ENCODE measurements at regions not wholly inside any gene's neighbourhood (a gene's known extent, or its start where the extent isn't known, plus 50 kb on each side); places are given as distances from the start of the nearest gene placed in this dataset.
A peak's percentile ranks its signal among the peaks of the same experiment; 100 is the strongest.

DNA sequence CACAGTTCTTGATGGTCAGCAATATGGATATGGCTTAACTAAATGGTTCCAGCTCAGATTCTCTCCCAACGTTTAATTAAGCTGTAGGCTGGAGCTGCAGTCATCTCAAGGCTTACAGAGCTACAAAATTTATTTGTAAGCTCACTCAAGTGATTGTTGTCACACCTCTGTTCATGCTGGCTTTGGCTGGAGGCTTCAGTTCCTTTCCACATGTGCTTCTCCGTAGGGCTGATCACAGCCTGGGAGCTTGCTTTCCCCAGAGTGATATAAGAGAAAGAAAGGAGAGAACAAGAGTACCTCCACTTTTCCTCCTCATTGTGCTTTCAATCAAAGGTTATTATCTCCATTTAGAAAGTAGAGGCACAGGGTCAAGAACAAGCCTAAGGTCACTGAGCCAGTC lies 182.7 kb upstream of the KCNN2 start:
- no peak for DNase-seq

DNA sequence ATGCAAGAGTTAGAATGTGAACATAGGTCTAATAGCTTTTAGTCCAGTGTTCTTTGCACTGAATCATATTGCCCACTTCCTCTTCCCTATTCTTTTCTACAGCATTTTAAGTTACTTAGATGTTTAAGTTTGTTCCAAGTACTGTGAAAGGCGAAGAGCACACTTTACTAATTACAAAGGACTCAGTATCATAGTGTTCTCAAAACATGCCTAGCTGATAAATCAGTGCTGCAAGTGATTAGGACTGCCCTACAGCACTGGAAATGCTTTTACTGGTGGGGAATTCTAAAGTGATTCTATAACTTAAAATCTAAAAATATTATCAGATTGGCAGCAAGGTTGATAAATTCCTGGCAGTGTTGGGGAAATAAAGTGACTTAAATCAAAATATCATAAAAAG lies 177.9 kb upstream of the KCNN2 start:
- no peak for DNase-seq

DNA sequence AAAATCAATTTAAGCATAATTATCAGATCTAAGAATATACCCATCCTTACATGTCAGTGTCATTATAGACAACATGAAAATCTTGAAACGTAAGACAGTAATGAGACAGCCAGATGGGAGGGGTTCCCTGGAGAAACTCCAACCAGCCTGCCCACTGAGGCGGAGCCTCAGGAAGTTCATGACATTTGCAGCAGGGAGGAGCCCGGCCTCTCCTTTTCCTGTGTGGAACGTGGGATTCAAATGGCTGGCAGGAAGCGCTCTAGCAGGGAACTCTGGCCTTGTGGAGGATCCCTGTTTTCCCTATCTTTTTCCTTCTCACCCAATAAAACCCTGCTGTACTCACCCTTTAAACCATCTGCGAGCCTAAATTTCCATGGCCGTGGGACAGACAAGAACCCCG lies 176.6 kb upstream of the KCNN2 start:
- no peak for DNase-seq

DNA sequence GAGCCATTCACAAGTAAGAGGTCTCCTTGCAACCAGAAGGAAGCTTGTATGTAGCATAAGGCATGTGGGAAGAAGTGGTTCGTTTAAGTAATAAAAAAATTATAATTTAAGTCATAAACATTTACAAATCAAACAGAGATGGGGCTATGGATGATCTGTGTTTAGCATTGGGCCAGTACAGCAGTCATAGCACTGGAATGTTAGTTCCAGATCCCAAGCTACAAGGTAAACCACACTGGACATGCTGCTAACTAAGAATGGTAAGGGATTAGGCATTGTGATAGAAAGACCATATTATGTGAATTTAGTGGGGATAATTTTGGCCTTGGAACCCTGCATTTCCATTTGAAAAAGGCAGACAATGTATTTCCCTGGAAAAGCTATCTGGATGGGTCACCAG lies 170.4 kb upstream of the KCNN2 start:
- no peak for DNase-seq

DNA sequence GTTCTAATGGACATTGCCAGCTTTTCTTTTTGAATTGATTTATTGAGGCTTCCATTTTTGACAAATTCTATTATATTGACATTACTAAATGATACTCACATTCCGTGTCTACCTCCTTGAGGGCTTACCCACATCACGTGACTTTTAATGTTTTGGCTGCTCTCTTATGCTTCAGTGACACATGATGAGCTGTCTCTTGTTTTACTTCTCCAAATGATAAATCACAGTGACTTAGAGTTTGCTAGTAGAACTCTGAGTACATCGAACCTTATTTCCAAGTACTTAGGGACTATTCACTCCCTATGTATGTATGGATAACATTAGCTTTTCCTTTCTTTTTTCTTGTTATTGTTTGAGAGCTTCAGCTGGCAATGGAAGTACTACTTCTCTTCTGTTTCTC lies 169.8 kb upstream of the KCNN2 start:
- no peak for DNase-seq

DNA sequence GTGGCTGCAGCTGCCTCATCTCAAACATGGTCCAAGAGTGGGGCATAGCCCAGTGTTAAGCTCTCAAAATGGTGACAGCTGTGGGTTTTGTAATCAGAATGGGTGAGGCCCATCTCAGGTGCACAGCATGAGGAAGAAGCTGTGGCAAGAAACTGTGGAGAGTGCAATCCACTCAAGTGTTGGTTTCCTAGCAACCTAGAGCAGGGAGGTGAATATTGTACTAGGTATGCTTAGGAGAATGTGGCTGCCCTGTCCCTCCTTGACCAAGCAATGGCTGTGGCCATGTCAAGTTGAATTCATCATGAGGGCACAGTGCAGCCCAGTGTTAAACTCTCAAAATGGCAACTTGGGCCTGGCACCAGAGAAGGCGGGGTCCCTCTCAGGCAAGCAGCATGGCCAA lies 160.5 kb upstream of the KCNN2 start:
- peak; percentile 29 for DNase-seq

DNA sequence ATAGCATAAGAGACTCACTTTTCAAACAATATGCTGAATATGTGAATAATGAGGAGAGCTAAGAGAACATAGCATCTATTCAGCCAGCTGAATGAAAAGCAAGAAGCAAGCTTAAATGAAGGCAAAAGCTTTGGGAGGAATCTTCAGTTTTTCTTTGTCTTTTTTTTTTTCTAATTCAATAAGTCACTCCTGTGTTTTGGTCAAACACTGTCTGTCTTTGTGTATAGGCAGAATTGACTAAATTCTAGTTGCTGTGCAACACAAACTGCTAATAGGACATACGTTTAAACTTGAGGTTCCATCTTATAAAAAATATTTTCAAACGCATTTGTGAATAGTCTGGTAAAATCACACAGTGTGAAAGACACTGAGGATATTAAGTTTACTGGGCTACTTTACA lies 156.9 kb upstream of the KCNN2 start:
- DNase-seq, result no peak

DNA sequence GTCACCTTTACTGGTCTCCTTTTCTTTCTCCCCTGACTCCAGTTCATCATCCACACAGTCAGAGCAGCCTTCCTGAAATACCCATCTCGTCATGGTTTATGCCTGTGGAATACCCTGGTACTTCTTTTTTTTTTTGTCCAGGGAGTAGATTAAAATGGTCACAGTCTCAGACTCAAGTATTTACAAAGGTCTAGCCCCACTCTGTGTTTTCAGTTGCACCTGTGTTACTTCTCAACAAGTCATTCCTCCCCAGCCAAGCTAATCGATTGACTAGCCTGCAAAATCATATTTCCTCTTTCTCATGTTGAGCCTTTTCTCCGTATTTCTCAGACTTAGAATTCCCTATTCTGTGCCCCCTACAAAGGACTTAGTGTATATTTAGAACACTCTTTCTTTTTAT lies 155.2 kb upstream of the KCNN2 start:
- no peak for DNase-seq

DNA sequence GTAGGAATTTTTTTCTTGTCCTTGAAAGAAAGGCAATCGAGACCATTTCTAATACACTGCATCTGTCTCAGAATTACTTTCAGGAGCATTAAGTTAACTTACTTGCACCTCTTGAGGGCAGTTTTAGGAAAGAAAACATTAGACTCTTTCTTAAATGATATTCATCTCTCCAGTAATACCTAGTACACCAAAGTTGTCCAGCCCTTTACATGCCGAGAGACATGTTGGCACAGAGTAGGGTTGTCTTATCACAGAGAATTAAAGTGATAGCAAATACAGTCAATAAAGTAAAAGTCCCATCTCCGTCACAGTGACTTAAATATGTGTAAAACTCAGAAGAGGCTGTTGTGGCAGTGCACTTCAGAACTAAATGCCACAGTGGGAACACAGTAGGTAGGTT lies 154.3 kb upstream of the KCNN2 start:
- no peak for DNase-seq

DNA sequence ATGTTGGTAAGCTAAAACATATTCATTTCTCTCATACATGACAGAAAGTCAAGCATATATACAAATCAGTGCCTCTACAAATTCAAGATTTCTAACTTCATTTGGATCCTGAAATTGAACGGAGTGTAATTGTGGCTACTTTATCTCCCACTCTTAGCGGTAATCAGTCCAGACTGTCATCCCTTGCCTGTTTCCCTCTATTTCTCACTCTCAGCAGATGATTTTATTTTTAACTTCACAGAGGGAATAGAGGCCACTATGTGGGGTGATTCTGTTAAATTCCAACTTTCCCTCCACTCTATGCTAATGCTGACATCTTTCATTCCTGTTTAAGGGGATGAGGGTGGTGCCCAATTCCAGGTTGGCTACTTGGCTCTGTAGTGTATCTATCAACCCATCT lies 153.8 kb upstream of the KCNN2 start:
- DNase-seq, result no peak

DNA sequence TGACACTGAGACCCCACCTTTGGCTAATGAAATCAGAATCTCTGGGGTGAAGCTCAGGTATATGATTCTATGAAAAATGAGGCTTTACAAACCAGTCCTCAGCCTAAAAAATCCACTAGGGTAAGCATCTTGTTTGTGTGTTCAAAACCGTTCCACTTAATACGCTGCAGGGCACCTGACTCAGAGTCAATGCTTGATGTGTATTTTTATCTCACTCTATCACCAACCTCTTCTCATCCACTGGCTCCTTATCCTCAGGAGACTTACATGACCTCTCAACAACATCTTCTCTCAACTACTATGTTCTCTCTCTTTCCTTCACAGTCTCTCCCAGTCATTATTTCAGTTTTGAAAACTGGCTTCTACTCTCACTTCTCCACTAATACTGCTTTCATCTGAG lies 153.3 kb upstream of the KCNN2 start:
- DNase-seq, result no peak

DNA sequence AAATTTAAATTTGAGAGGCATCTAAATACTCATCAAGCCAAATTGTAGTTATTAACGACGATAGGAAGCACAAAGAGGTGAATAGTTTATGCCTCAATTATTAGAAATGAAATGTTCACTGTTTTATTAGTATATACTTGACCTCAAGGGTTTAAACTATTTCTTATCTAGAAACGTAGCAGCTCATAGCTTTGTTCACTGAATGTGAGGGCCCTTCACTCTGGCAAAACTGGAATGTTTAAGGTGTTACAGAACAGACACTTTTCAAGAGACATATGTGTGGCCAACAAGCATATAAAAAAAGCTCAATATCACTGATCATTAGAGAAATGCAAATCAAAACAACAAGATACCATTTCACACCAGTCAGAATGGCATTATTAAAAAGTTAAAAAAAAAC lies 151.2 kb upstream of the KCNN2 start:
- no peak for DNase-seq

DNA sequence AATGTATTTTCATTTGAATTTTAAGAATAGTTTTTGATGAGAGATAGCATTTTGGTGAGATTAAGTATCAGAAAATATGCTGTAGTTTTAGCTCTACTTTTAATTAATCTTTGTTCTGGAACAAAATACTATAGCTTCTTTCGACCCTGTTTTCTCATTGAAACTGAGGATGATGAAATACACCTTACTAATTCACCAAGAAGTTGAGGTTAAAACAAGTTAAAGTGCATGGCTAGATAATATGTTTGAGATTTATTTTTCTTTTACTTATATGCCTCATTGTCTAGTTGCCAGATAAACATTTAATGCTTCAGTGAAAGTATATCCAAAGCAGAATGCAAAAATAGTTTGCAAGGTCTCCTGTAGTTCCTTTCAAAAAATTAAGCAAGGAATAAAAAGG lies 140.1 kb upstream of the KCNN2 start:
- DNase-seq, result no peak

DNA sequence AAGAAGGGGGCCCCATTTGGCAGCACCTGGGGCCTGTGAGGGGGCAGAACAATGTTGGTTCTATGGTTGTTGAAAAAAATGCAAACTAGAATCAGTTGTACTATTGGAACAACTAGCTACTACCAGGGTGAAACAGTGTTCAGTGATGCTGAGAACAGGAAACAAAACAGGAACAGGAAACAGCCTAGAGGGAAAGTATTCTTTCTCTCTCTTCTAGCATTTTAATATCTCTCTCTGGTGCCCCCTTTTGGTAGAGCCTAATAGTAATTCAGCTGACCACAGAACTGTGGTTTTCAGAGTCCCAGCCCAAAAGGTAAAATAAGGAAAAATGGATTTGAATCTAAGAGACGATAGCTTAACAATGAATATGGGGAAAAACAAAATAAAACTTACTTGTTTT lies 138.0 kb upstream of the KCNN2 start:
- DNase-seq, result peak; percentile 80

DNA sequence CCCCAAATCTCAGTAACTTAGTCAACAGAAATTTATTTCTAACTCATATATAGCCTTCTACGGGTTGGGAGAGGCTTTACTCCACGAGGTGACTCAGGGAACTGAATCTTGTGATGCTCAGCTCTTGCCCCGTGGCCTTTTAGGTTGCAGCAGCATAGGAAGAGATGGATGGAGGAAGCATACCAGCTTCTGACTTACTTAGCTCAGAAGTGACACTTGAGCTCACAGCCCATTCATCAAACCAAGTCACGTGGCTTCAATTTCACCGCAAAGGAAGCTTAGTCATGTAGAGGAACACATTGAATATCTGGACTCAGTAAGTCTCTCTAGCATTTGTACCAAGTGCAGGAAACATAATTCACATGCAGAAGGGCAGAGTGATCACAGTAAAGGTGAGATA lies 124.1 kb upstream of the KCNN2 start:
- DNase-seq, result peak; percentile 65

DNA sequence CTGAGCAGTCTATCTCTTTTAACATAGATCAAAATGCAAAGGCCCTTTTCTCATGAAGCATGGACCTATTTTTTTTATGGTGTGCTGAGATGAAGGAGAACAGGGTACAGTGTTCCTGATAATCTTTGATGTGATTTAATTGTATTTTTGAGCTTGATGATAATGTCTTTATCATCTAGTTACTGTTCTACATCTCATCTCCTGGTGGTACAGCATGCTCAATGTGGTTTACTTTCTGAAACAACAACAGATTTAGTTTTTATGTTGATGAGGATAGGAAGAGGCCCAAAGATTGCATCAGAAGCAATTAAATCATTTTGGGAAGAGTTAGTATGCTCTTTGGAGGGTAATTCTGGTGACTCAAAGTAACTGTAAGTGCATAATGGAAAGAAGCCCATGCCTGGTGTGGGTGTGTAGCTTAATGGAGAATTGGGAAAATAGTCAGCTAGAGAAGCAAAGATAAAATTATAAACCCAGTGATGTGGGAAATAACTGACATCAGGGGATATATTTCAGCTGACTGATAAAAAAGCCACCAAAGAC lies 123.0 kb upstream of the KCNN2 start:
- no peak for DNase-seq

DNA sequence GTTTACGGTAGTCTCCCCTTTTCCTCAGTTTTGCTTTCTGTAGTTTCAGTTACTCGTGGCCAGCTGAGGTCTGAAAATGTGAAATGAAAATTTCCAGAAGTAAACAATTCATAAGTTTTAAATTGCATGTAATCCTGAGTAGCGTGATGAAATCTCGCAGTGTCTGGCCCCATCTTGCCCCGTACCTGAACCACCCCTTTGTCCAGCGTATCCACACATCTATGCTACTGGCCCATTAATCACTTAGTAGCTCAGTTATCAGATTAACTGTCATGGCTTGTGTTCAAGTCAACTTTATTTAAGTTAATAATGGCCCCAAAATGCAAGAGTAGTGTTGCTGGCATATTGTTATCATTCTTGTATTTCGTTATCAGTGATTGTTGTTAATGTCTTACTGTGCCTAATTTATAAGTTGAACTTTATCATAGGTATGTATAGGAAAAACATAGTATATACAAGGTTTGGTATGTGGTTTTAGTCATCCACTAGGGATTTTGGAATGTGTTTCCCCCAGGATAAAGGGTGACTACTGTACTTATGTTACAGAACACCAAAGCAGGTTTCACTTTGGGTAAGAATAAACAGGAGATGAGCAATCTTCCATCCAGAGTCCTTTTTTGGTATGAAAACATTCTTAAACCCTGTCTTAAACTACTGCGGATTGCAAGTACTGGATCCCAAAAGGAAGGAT lies 118.4 kb upstream of the KCNN2 start:
- no peak for DNase-seq

DNA sequence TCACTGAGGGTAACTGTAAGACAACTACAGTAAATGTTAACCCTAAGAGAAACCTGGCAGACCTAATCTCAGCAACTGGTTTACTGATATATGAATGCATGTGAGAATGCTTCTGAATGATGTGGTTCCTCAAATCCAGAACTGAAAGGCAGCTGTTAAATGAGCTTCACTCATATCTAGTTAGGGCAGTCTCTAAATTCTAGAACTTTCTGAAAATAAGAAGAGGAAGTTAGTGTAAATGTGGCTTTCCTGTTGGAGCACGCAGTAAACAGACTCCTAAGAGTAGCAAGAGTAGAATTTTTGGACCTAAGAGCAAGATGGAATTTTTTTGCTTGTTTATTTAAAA lies 117.9 kb upstream of the KCNN2 start:
- DNase-seq, result no peak

DNA sequence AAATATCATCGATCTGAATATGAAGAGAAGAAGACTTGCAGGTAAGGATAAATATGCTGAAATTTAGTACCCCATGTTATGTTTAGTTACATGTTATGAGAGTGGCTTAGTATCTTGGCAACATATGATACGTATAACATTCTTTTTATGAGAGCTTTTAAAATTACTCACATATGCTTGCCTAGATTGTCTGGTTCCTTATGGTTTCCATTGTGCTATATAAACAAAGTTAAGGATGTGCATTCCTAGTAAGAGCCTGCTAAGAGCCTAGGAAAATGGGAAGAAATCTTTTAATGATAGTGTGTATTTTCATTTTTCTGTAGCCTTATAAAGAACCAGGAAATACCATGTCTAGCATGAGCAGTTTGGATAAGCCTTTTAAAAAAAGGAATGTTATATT lies 112.0 kb upstream of the KCNN2 start:
- DNase-seq, result no peak

DNA sequence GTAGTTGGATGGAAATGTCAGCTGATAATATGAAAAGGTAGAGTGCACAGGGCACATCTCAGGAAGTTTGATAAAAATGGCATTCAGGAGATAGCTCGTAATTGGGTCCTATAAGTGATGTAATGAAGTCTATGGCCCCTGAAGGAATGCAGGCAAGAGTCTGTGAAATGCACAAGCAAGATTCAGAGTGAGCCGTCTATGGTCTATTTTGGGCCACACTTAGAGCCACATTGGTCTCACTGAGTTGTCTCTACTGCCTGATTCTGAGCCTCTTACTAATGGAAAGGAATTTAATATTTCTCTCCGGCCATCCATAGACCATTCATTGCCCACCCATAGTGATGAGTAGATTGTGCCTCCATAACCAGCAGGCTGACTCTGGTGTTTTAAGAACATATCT lies 111.3 kb upstream of the KCNN2 start:
- DNase-seq, result no peak

DNA sequence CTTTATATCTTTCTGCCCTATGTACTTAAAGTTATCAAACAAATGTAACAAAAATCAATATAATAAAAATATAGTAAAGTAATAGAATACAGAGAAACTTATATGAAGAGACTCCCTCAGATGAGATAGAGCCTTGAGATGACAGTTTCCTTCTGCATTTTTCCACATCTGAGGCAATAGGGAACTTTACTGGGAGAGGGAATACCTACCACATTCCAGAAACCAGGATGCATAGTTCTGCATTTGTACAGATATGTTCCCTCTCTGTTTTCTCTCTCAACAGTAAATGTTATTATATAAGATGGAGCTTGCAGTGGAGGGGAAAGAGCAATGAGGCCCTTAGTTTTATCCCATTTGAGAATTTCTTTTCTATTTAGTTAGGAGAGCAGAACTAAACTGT lies 109.6 kb upstream of the KCNN2 start:
- no peak for DNase-seq

DNA sequence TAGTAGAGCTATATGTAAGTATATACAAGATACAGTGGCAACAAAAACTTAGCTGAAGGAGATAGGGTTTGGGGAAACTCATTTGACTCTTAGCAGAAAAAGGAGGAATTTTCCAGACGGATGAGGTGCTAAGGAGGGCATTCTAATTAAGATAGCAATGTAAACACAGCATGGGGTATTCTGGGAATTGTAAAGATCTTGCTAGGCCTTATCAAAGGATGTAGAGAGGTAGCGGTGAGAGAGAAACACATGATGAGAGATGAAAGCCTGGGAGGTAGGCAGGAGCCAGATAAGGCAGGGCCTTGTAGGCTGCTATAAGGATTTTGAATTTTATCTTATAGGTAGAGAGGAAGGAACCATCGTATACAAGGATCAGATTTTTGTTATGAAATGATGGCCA lies 106.6 kb upstream of the KCNN2 start:
- no peak for DNase-seq

DNA sequence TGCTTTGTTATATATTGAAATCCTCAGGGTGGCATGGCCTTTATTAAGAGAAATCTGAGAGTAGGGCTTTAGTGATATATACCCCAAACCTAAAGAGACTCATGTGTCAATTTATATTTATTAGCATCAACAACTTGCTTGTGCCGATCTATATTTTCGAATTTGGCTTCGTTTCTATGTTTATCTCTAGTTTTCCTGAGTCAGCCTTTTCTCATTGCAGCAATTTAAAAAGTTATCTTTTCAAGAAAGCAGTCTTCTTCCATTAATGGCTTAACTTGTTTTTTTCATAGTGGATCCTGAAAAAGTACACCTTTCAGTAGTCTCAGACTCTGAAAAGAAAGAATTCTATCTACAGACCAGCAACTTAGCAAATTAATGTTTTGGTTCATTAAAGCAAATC lies 99.9 kb upstream of the KCNN2 start:
- no peak for DNase-seq

DNA sequence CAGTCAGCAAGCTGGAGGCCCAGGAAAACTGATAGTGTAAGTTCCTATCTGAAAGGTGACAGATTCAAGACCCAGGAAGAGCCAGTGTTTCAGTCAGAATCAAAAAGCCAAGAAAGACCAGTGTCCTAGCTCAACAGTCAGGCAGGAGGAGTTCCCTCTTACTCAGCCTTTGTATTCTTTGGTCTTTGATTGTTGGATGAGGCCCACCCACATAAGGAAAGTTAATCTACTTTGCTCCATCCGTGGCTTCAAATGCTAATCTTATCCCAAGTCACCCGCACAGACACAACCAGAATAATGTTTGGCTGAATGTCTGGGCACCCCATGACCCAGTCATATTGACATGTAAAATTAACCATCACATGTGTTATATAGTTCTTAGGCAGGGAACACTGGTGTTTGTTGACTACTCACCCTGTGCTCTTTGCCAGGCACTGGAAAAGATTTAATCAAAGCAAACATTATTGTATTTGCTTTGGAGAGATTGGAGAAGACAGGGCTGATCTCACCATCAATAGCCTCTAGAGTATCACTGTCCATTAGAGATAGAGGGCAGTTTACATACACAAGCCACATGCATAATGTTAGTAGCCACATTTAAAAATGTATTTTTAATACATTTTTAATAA lies 96.3 kb upstream of the KCNN2 start:
- peak; percentile 7 for DNase-seq

DNA sequence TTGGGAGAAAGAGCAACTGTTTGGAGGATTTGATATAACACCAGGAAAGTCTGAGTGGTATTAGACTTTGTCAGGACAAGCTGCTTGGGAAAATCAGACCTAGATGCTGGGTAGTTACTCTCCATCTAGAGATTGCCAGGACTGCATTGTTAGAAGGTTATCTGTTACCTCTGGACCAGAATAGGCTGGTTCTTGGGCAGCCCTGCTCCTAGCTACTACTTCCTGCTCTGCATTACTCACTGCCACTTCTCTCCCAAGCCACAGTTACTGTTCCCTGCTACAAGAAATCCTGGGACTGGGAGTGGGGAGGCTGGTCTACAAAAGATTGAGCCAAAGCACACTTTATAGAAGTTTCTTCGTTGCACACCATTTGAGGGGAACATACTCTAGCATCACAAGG lies 95.5 kb upstream of the KCNN2 start:
- DNase-seq, result peak; percentile 41

All from DMS53 (cell line).